Mammary epithelial cell (primary cell): ENCODE measurements at regions not wholly inside any gene's neighbourhood (a gene's known extent, or its start where the extent isn't known, plus 50 kb on each side); places are given as distances from the start of the nearest gene placed in this dataset.

Source experiments
- CTCF ChIP-seq, 2 donors: IDR thresholded peaks in 1 of 2; conservative IDR thresholded peaks in 1 of 2; 2 replicates each; pipeline ENCODE4 v1.5.1; 2011 to 2012; ENCODE audit warnings: inconsistent platforms in 2 of 2, low read length in 2 of 2, mild to moderate bottlenecking in 2 of 2, control low read depth in 1 of 2, low read depth in 1 of 2; ENCODE audit not compliant: insufficient read depth in 1 of 2; ENCODE audit errors: extremely low read depth in 1 of 2
- EZH2 ChIP-seq: IDR thresholded peaks from 2 replicates; pipeline ENCODE4 v1.6.1; 2012; ENCODE audit warnings: low read length, inconsistent platforms, borderline replicate concordance

DNA sequence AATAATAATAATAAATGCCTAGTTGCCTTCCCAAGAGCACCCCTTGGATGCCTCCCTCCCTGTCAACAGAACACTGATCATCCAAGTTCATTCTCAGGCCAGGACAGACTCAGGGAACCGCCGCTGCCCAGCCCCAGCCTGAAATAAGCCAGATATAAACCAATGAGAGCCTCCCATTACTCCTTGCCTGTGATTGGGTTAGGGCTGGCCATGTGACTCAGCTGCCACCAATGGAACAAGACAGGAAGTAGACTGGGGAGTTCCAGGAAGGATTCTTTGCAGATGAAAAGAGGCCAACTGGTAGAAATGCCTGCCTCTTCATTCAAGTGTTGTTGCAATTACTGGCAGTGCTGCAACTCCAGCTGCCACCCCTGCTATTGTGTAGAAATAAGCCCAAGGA, 146.4 kb upstream of the TIAM1 start:
- no peak for TF ChIP-seq CTCF (conservative IDR thresholded peaks at IDR 0.05 in 1 of 2, IDR thresholded peaks at IDR 0.05 in 1 of 2; ENCODE audit: extremely low read depth in 1 of 2, insufficient read depth in 1 of 2, low read depth in 1 of 2, low read length in 2 of 2)
- TF ChIP-seq EZH2 = no peak
